HCT116 (cell line): ENCODE measurements at regions not wholly inside any gene's neighbourhood (a gene's known extent, or its start where the extent isn't known, plus 50 kb on each side); places are given as distances from the start of the nearest gene placed in this dataset.

ENCODE experiments used
- ATAC-seq: fragments of 200-7000 bp; cut with Tn5 transposase; 2 replicates; pipeline ENCODE4 v1.9.1; 2020; ENCODE audit warnings: mild to moderate bottlenecking, moderate library complexity
- BruUV-seq: library from RNA; stranded (reverse); fragments of 400-500 nt; replicated peaks from 2 replicates; lab custom pipeline; 2021; lab: Mats Ljungman, UMichigan
- CTCF ChIA-PET: fragments of 300-600 bp; sonication (Branson Sonifier 250); formaldehyde crosslinking; loops from one replicate; lab custom pipeline; 2021; ENCODE audit warnings: antibody characterized with exemption; lab: Charles Lee
- POLR2A ChIA-PET: fragments of 300-600, 350-600 bp; sonication (Branson Sonifier 250); formaldehyde crosslinking; loops from one replicate; lab custom pipeline; 2021; ENCODE audit warnings: antibody characterized with exemption; lab: Charles Lee
- RAD21 ChIA-PET, 2 experiments: fragments of 300-600 bp; sonication (Branson Sonifier 250); formaldehyde crosslinking; loops; one replicate each; lab custom pipeline; 2023; ENCODE audit warnings: low total read pairs in 2 of 2; ENCODE audit not compliant: uncharacterized antibody in 2 of 2, unreplicated experiment in 2 of 2, low non-redundant PET in 1 of 2; lab: Charles Lee
- DNase-seq: peaks from one replicate; pipeline ENCODE4 v3.0.0-alpha.2; 2010; ENCODE audit warnings: low read depth, low spot score
- H2AFZ ChIP-seq: fragments of 200-600 bp; shearing (Covaris generic), sonication (generic); 2 replicates; pipeline ENCODE4 v1.6.1; 2017; ENCODE audit warnings: low read depth, mixed run types, mixed read lengths, antibody characterized with exemption, low read length; ENCODE audit not compliant: poor library complexity, severe bottlenecking
- H3K27ac ChIP-seq: 2 replicates; pipeline ENCODE4 v1.5.1; 2012; ENCODE audit warnings: low read depth, low read length
- H3K27me3 ChIP-seq: fragments of 200-600 bp; sonication (generic); 2 replicates; pipeline ENCODE4 v1.6.1; 2016; ENCODE audit warnings: mixed run types, low read length, mixed read lengths; ENCODE audit not compliant: insufficient read depth
- H3K36me3 ChIP-seq, 2 experiments: fragments of 200-500 bp in 1 of 2; fragments of 200-600 bp in 1 of 2; sonication (Bioruptor generic) in 1 of 2; sonication (generic) in 1 of 2; 2 replicates each; pipeline versions ENCODE4 v1.5.1 to v1.6.1; 2014 to 2016; ENCODE audit warnings: low read length in 2 of 2, inconsistent platforms in 1 of 2, mixed read lengths in 1 of 2, mixed run types in 1 of 2; ENCODE audit not compliant: insufficient read depth in 2 of 2, control insufficient read depth in 1 of 2
- H3K4me1 ChIP-seq, 2 experiments: fragments of 200-600 bp in 1 of 2; sonication (generic) in 1 of 2; 2 replicates each; pipeline versions ENCODE4 v1.5.1 to v1.6.1; 2012 to 2017; ENCODE audit warnings: low read length in 2 of 2, inconsistent platforms in 1 of 2, mild to moderate bottlenecking in 1 of 2, mixed read lengths in 1 of 2, mixed run types in 1 of 2, moderate library complexity in 1 of 2; ENCODE audit not compliant: insufficient read depth in 2 of 2, control insufficient read depth in 1 of 2
- H3K4me2 ChIP-seq: fragments of 200-600 bp; sonication (generic); 2 replicates; pipeline ENCODE4 v1.6.1; 2017; ENCODE audit warnings: mixed run types, low read length, mixed read lengths
- H3K4me3 ChIP-seq, 2 experiments: fragments of 200-600 bp in 1 of 2; sonication (generic) in 1 of 2; replicated peaks in 1 of 2; 2 replicates each; pipeline ENCODE4 v1.5.1; 2011 to 2016; ENCODE audit warnings: low read length in 2 of 2, control low read depth in 1 of 2, low read depth in 1 of 2, mild to moderate bottlenecking in 1 of 2, mixed read lengths in 1 of 2, mixed run types in 1 of 2
- H3K79me2 ChIP-seq: fragments of 200-600 bp; sonication (generic); 2 replicates; pipeline ENCODE4 v1.6.1; 2017; ENCODE audit warnings: mild to moderate bottlenecking, mixed run types, low read length, moderate library complexity, mixed read lengths; ENCODE audit not compliant: insufficient read depth
- H3K9ac ChIP-seq: fragments of 200-600 bp; sonication (generic); 2 replicates; pipeline ENCODE4 v1.6.1; 2016; ENCODE audit warnings: low read length, mixed read lengths
- H3K9me2 ChIP-seq: fragments of 200-600 bp; sonication (generic), shearing (Covaris generic); 2 replicates; pipeline ENCODE4 v1.6.1; 2017; ENCODE audit warnings: mixed run types, mild to moderate bottlenecking, moderate library complexity; ENCODE audit not compliant: insufficient read depth
- H3K9me3 ChIP-seq, 2 experiments: fragments of 200-500 bp in 1 of 2; fragments of 200-600 bp in 1 of 2; sonication (Bioruptor generic) in 1 of 2; sonication (generic) in 1 of 2; 2 replicates each; pipeline ENCODE4 v1.6.1; 2014 to 2017; ENCODE audit warnings: low read length in 2 of 2, mixed read lengths in 2 of 2, inconsistent platforms in 1 of 2, low read depth in 1 of 2, mild to moderate bottlenecking in 1 of 2, mixed run types in 1 of 2, moderate library complexity in 1 of 2; ENCODE audit not compliant: control insufficient read depth in 1 of 2, insufficient read depth in 1 of 2
- H4K20me1 ChIP-seq: fragments of 200-600 bp; sonication (generic), shearing (Covaris generic); 2 replicates; pipeline ENCODE4 v1.6.1; 2017; ENCODE audit warnings: mixed run types, mild to moderate bottlenecking, moderate library complexity; ENCODE audit not compliant: insufficient read depth
- CBX3 ChIP-seq: IDR thresholded peaks from 2 replicates; pipeline ENCODE4 v1.6.1; 2012; ENCODE audit warnings: low read depth
- CEBPB ChIP-seq: IDR thresholded peaks from 2 replicates; pipeline ENCODE4 v1.6.1; 2012; ENCODE audit warnings: low read depth
- CTCF ChIP-seq, 3 experiments: fragments of 200-600 bp in 1 of 3; sonication (generic) in 1 of 3; IDR thresholded peaks in 2 of 3; conservative IDR thresholded peaks in 1 of 3; 2 replicates each; pipeline ENCODE4 v1.5.1; 2012 to 2017; ENCODE audit warnings: low read depth in 2 of 3, low read length in 2 of 3, antibody characterized with exemption in 1 of 3, borderline replicate concordance in 1 of 3, control low read depth in 1 of 3, mild to moderate bottlenecking in 1 of 3, mixed read lengths in 1 of 3, mixed run types in 1 of 3, moderate library complexity in 1 of 3; ENCODE audit not compliant: insufficient read depth in 1 of 3
- EGR1 ChIP-seq: IDR thresholded peaks from 2 replicates; pipeline ENCODE4 v1.6.1; 2012; ENCODE audit warnings: low read depth
- EZH2phosphoT487 ChIP-seq: fragments of 200-600 bp; IDR thresholded peaks from 2 replicates; pipeline ENCODE4 v1.6.1; 2018; ENCODE audit warnings: antibody characterized with exemption, borderline replicate concordance
- JUND ChIP-seq: IDR thresholded peaks from 2 replicates; pipeline ENCODE4 v1.6.1; 2012
- POLR2A ChIP-seq: IDR thresholded peaks from 2 replicates; pipeline ENCODE4 v1.7.0; 2011; ENCODE audit warnings: borderline replicate concordance; ENCODE audit not compliant: insufficient read depth, insufficient read length; ENCODE audit errors: extremely low read depth
- POLR2AphosphoS5 ChIP-seq: IDR thresholded peaks from 2 replicates; pipeline ENCODE4 v1.6.1; 2011; ENCODE audit warnings: mild to moderate bottlenecking, low read depth, low read length, moderate library complexity
- SIN3A ChIP-seq: IDR thresholded peaks from 2 replicates; pipeline ENCODE4 v1.6.1; 2012; ENCODE audit warnings: low read depth
- TCF7L2 ChIP-seq: IDR thresholded peaks from 2 replicates; pipeline ENCODE4 v1.7.0; 2011; ENCODE audit warnings: borderline replicate concordance, inconsistent platforms; ENCODE audit not compliant: insufficient read depth, insufficient read length; ENCODE audit errors: extremely low read depth
- YY1 ChIP-seq: IDR thresholded peaks from 2 replicates; pipeline ENCODE4 v1.6.1; 2011; ENCODE audit warnings: low read length, low read depth, moderate library complexity, mild to moderate bottlenecking; ENCODE audit not compliant: insufficient replicate concordance; ENCODE audit errors: extremely low read depth
- ZBTB33 ChIP-seq: IDR thresholded peaks from 2 replicates; pipeline ENCODE4 v1.6.1; 2011; ENCODE audit warnings: mild to moderate bottlenecking, low read length, moderate library complexity; ENCODE audit not compliant: insufficient replicate concordance; ENCODE audit errors: extremely low read depth
- ZFX ChIP-seq: fragments of 450-650 bp; IDR thresholded peaks from 2 replicates; pipeline ENCODE4 v1.6.1; 2017
- ZNF274 ChIP-seq: fragments of 200-500 bp; sonication (Bioruptor generic); IDR thresholded peaks from 2 replicates; pipeline ENCODE4 v1.6.1; 2014; ENCODE audit warnings: mild to moderate bottlenecking, low read depth, low read length, inconsistent platforms
- intact Hi-C: fragments of 100-400 bp; cut with micrococcal nuclease; formaldehyde crosslinking; loops from 2 replicates; pipeline ENCODE4 v1.10.0; 2022
- TF ChIP-seq, protein P1 (sequence below): IDR thresholded peaks from 2 replicates; pipeline ENCODE4 v1.6.1; 2012
- TF ChIP-seq, protein P2 (sequence below): IDR thresholded peaks from 2 replicates; pipeline ENCODE4 v1.6.1; 2012

- H3K4me1 ChIP-seq = no peaks in the 10 kb centered on the region
- RAD21 ChIA-PET = no interaction called here
- H3K9ac ChIP-seq = no peak overlapping the region
- no peaks in the 10 kb centered on the region for H4K20me1 ChIP-seq
- no peak overlapping the region for H2AFZ ChIP-seq
- DNase-seq = no peak
- no peak overlapping the region for H3K27ac ChIP-seq
- H3K9me2 ChIP-seq = no peaks in the 10 kb centered on the region
- BruUV-seq = no TSS peak
- POLR2A ChIA-PET = no interaction called here
- ATAC-seq = no peak
- H3K36me3 ChIP-seq = no peaks in the 10 kb centered on the region
- no peaks in the 10 kb centered on the region for H3K79me2 ChIP-seq
- no peak overlapping the region for H3K4me2 ChIP-seq
- CTCF ChIA-PET = no interaction called here
- no peaks in the 10 kb centered on the region for H3K27me3 ChIP-seq
- peaks cover 5 to 20% of the 10 kb centered on the region in 2 experiments; a peak in 2 of 4 replicates for H3K9me3 ChIP-seq
- H3K4me3 ChIP-seq = no peak overlapping the region
- intact Hi-C loops = no loop called here
- TF ChIP-seq CEBPB (no peak), SIN3A (no peak), TCF7L2 (no peak), CBX3 (no peak), POLR2AphosphoS5 (no peak), CTCF (IDR thresholded peaks at IDR 0.05 in 2 of 3, conservative IDR thresholded peaks at IDR 0.05 in 1 of 3; ENCODE audit: borderline replicate concordance in 1 of 3, insufficient read depth in 1 of 3, low read depth in 2 of 3, low read length in 2 of 3) (no peak), POLR2A (no peak), ZFX (no peak), ZNF274 (no peak), EGR1 (no peak), EZH2phosphoT487 (no peak), YY1 (no peak), JUND (no peak), ZBTB33 (no peak)
- TF ChIP-seq, protein P1, sequence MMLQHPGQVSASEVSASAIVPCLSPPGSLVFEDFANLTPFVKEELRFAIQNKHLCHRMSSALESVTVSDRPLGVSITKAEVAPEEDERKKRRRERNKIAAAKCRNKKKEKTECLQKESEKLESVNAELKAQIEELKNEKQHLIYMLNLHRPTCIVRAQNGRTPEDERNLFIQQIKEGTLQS = no peak
- TF ChIP-seq, protein P2, sequence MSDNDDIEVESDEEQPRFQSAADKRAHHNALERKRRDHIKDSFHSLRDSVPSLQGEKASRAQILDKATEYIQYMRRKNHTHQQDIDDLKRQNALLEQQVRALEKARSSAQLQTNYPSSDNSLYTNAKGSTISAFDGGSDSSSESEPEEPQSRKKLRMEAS = no peak
These were observed 605.9 kb downstream of the ELAVL2 start for GRCh38 chr9:23220171-23220570.
